Keratinocyte (primary cell): ENCODE measurements at regions not wholly inside any gene's neighbourhood (a gene's known extent, or its start where the extent isn't known, plus 50 kb on each side); places are given as distances from the start of the nearest gene placed in this dataset.

Experiments used
- CTCF ChIP-seq, 3 experiments: IDR thresholded peaks in 1 of 3; conservative IDR thresholded peaks in 1 of 3; optimal IDR thresholded peaks in 1 of 3; 2 replicates in 2 of 3; 3 replicates in 1 of 3; pipeline versions ENCODE3 to v1.5.1; 2011; ENCODE audit warnings: low read length in 3 of 3, mild to moderate bottlenecking in 3 of 3, moderate library complexity in 2 of 3, control low read depth in 1 of 3, inconsistent platforms in 1 of 3; ENCODE audit not compliant: insufficient read depth in 2 of 3; ENCODE audit errors: extremely low read depth in 1 of 3
- EZH2 ChIP-seq: IDR thresholded peaks from one replicate; pipeline ENCODE4 v1.6.1; 2012; ENCODE audit warnings: inconsistent platforms, mild to moderate bottlenecking, low read length, moderate library complexity

GRCh38 chr15:37375519-37375918 is 275.2 kb upstream of the MEIS2 start:
- TF ChIP-seq CTCF (optimal IDR thresholded peaks at IDR 0.05 in 1 of 3, IDR thresholded peaks at IDR 0.05 in 1 of 3, conservative IDR thresholded peaks at IDR 0.05 in 1 of 3; ENCODE audit: extremely low read depth in 1 of 3, insufficient read depth in 2 of 3, low read length in 3 of 3) (no peak), EZH2 (no peak)
